A549 (cell line): ENCODE measurements at regions not wholly inside any gene's neighbourhood (a gene's known extent, or its start where the extent isn't known, plus 50 kb on each side); places are given as distances from the start of the nearest gene placed in this dataset.
A peak's percentile ranks its signal among the peaks of the same experiment; 100 is the strongest.

Source experiments
- ATAC-seq, 2 experiments: fragments of 200-7000 bp in 1 of 2; fragments of >200 bp in 1 of 2; cut with Nextera tagmentation in 1 of 2; cut with Tn5 transposase in 1 of 2; 3 replicates each; pipeline versions ENCODE4 v1.8.0 to v1.9.1; 2018 to 2020; ENCODE audit warnings: mild to moderate bottlenecking in 1 of 2, moderate library complexity in 1 of 2
- CTCF ChIA-PET: fragments of 300-600 bp; sonication (Branson Sonifier 250); formaldehyde crosslinking; extraction: SDS; loops from one replicate; lab custom pipeline; 2021; ENCODE audit warnings: antibody characterized with exemption, inconsistent platforms; lab: Yijun Ruan, JAX
- POLR2A ChIA-PET: fragments of 350-600 bp; formaldehyde crosslinking; extraction: SDS; loops from one replicate; lab custom pipeline; 2021; ENCODE audit warnings: antibody characterized with exemption, inconsistent platforms; lab: Yijun Ruan, JAX
- DNase-seq, 2 experiments: peaks; one replicate each; pipeline versions ENCODE4 v3.0.0 to v3.0.0-alpha.2; 2011 to 2016; ENCODE audit warnings: low read depth in 1 of 2, low spot score in 1 of 2
- FAIRE-seq: peaks from 2 replicates; lab custom pipeline; 2011; peaks lifted over from hg19 to GRCh38; lab: Jason Lieb, UNC
- H3K27ac ChIP-seq, 2 experiments: fragments of >200 bp; sonication (Bioruptor Twin); formaldehyde crosslinking; 3 replicates each; pipeline ENCODE4 v1.5.1; 2016 to 2017
- H3K4me1 ChIP-seq: fragments of >200 bp; sonication (Bioruptor Twin); formaldehyde crosslinking; 3 replicates; pipeline ENCODE4 v1.6.1; 2016
- H3K4me2 ChIP-seq: fragments of >200 bp; sonication (Bioruptor Twin); formaldehyde crosslinking; 3 replicates; pipeline ENCODE4 v1.6.1; 2016
- H3K4me3 ChIP-seq: fragments of >200 bp; sonication (Bioruptor Twin); formaldehyde crosslinking; 3 replicates; pipeline ENCODE4 v1.5.1; 2016
- H3K9me3 ChIP-seq: fragments of >200 bp; sonication (Bioruptor Twin); formaldehyde crosslinking; 3 replicates; pipeline ENCODE4 v1.6.1; 2016
- BHLHE40 ChIP-seq: IDR thresholded peaks from 2 replicates; pipeline ENCODE4 v1.6.1; 2012; ENCODE audit warnings: low read depth, low read length, inconsistent platforms
- CBX2 ChIP-seq: fragments of 200-600 bp; sonication (generic); IDR thresholded peaks from 2 replicates; pipeline ENCODE4 v1.6.1; 2016; ENCODE audit warnings: low read depth, mild to moderate bottlenecking, borderline replicate concordance
- CEBPB ChIP-seq, 2 experiments: fragments of >200 bp in 1 of 2; sonication (Bioruptor Twin) in 1 of 2; formaldehyde crosslinking in 1 of 2; IDR thresholded peaks; 2 replicates each; pipeline ENCODE4 v1.6.1; 2012 to 2016
- CHD4 ChIP-seq: fragments of 200-600 bp; sonication (generic); IDR thresholded peaks from 2 replicates; pipeline ENCODE4 v1.6.1; 2016; ENCODE audit warnings: antibody characterized with exemption, mild to moderate bottlenecking, borderline replicate concordance
- ELK1 ChIP-seq: fragments of 150-350 bp; IDR thresholded peaks from 2 replicates; pipeline ENCODE4 v1.6.1; 2014; ENCODE audit warnings: low read depth, mild to moderate bottlenecking, low read length
- EP300 ChIP-seq, 2 experiments: fragments of >200 bp; sonication (Bioruptor Twin); formaldehyde crosslinking; IDR thresholded peaks; 2 replicates in 1 of 2; 3 replicates in 1 of 2; pipeline ENCODE4 v1.6.1; 2016 to 2017
- FOSL2 ChIP-seq, 2 experiments: fragments of 450-650 bp in 1 of 2; fragments of >200 bp in 1 of 2; sonication (Bioruptor Twin) in 1 of 2; formaldehyde crosslinking; IDR thresholded peaks; 2 replicates each; pipeline versions ENCODE4 v1.5.0 to v1.6.1; 2016 to 2020; ENCODE audit warnings: mild to moderate bottlenecking in 1 of 2, moderate library complexity in 1 of 2
- HMGXB4 ChIP-seq: fragments of 250-450 bp; sonication (Bioruptor Pico); IDR thresholded peaks from 2 replicates; pipeline ENCODE4 v1.5.0; 2021; ENCODE audit warnings: mild to moderate bottlenecking, moderate library complexity, borderline replicate concordance
- HOXA7 ChIP-seq: fragments of 250-450 bp; sonication (Bioruptor Pico); IDR thresholded peaks from 2 replicates; pipeline ENCODE4 v1.5.0; 2020; ENCODE audit warnings: mild to moderate bottlenecking, moderate library complexity
- HOXB13 ChIP-seq: fragments of 250-450 bp; sonication (Bioruptor Pico); IDR thresholded peaks from 2 replicates; pipeline ENCODE4 v1.5.0; 2020; ENCODE audit warnings: low read depth, mild to moderate bottlenecking, moderate library complexity
- JUN ChIP-seq, 2 experiments: fragments of >200 bp; sonication (Bioruptor Twin); formaldehyde crosslinking; IDR thresholded peaks; 2 replicates in 1 of 2; 3 replicates in 1 of 2; pipeline ENCODE4 v1.6.1; 2016 to 2017
- JUNB ChIP-seq: fragments of >200 bp; sonication (Bioruptor Twin); formaldehyde crosslinking; IDR thresholded peaks from 2 replicates; pipeline ENCODE4 v1.6.1; 2016
- MAFK ChIP-seq: fragments of 450-650 bp; IDR thresholded peaks from 2 replicates; pipeline ENCODE4 v1.6.1; 2014; ENCODE audit not compliant: partially characterized antibody
- MAZ ChIP-seq: fragments of 150-350 bp; IDR thresholded peaks from 2 replicates; pipeline ENCODE4 v1.6.1; 2014; ENCODE audit warnings: antibody characterized with exemption, low read depth, low read length, borderline replicate concordance
- MYC ChIP-seq: IDR thresholded peaks from 2 replicates; pipeline ENCODE4 v1.6.1; 2012; ENCODE audit warnings: mild to moderate bottlenecking, inconsistent platforms, low read length, improper control_type of control experiment, borderline replicate concordance
- NPAS2 ChIP-seq: fragments of 250-450 bp; sonication (Bioruptor Pico); IDR thresholded peaks from 2 replicates; pipeline ENCODE4 v1.8.0; 2022; ENCODE audit warnings: mild to moderate bottlenecking, moderate library complexity, borderline replicate concordance
- NR3C1 ChIP-seq: fragments of >200 bp; sonication (Bioruptor Twin); formaldehyde crosslinking; IDR thresholded peaks from 3 replicates; pipeline ENCODE4 v1.6.1; 2017
- RAD21 ChIP-seq, 2 experiments: fragments of >200 bp in 1 of 2; sonication (Bioruptor Twin) in 1 of 2; formaldehyde crosslinking in 1 of 2; IDR thresholded peaks in 1 of 2; conservative IDR thresholded peaks in 1 of 2; 2 replicates in 1 of 2; 3 replicates in 1 of 2; pipeline ENCODE4 v1.6.1; 2012 to 2018; ENCODE audit warnings: inconsistent platforms in 1 of 2
- RNF2 ChIP-seq: fragments of 200-600 bp; sonication (generic); IDR thresholded peaks from 2 replicates; pipeline ENCODE4 v1.6.1; 2016; ENCODE audit warnings: low read depth, mild to moderate bottlenecking, antibody characterized with exemption, moderate library complexity, borderline replicate concordance
- SMC3 ChIP-seq: fragments of >200 bp; sonication (Bioruptor Twin); formaldehyde crosslinking; IDR thresholded peaks from 3 replicates; pipeline ENCODE4 v1.6.1; 2018; ENCODE audit warnings: inconsistent platforms
- SREBF2 ChIP-seq: fragments of 450-650 bp; IDR thresholded peaks from 2 replicates; pipeline ENCODE4 v1.6.1; 2014; ENCODE audit warnings: mild to moderate bottlenecking, moderate library complexity
- ZSCAN20 ChIP-seq: fragments of 250-450 bp; sonication (Bioruptor Pico); IDR thresholded peaks from 2 replicates; pipeline ENCODE4 v1.8.0; 2022; ENCODE audit warnings: mild to moderate bottlenecking, moderate library complexity
- WGBS: methylation state at CpG from one replicate; pipeline ENCODE4 v1.1.6; 2017; ENCODE audit errors: missing lambda C conversion rate; 5-methylcytosine and 5-hydroxymethylcytosine counted together
- TF ChIP-seq, protein P1 (sequence below): fragments of 250-450 bp; sonication (Bioruptor Pico); IDR thresholded peaks from 2 replicates; pipeline ENCODE4 v1.5.0; 2020; ENCODE audit warnings: low read depth, mild to moderate bottlenecking, moderate library complexity
- TF ChIP-seq, protein P2 (sequence below): fragments of >200 bp; sonication (Bioruptor Twin); formaldehyde crosslinking; IDR thresholded peaks from 3 replicates; pipeline ENCODE4 v1.6.1; 2016
- TF ChIP-seq, protein P3 (sequence below): fragments of >200 bp; sonication (Bioruptor Twin); formaldehyde crosslinking; IDR thresholded peaks from 3 replicates; pipeline ENCODE4 v1.5.1; 2016
- TF ChIP-seq, protein P4 (sequence below): IDR thresholded peaks from 2 replicates; pipeline ENCODE4 v1.6.1; 2012

- H3K4me1 ChIP-seq: no peaks in the 10 kb centered on the region
- no peaks in the 10 kb centered on the region for H3K9me3 ChIP-seq
- WGBS: 6% methylated on average over 3 of the region's 3 CpGs
- no peak for TF ChIP-seq ZSCAN20 (CRISPR knock-in tag)
- TF ChIP-seq SMC3: no peak
- TF ChIP-seq FOSL2 (IDR thresholded peaks at IDR 0.05): no peak
- no peak for TF ChIP-seq FOSL2 (CRISPR knock-in tag; IDR thresholded peaks at IDR 0.05)
- TF ChIP-seq CBX2: no peak
- TF ChIP-seq JUN (IDR thresholded peaks at IDR 0.05): no peak
- no peak for TF ChIP-seq HOXB13
- no peak for TF ChIP-seq NPAS2 (CRISPR knock-in tag)
- TF ChIP-seq ELK1: no peak
- TF ChIP-seq NR3C1: no peak
- TF ChIP-seq, protein P1, sequence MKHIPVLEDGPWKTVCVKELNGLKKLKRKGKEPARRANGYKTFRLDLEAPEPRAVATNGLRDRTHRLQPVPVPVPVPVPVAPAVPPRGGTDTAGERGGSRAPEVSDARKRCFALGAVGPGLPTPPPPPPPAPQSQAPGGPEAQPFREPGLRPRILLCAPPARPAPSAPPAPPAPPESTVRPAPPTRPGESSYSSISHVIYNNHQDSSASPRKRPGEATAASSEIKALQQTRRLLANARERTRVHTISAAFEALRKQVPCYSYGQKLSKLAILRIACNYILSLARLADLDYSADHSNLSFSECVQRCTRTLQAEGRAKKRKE (CRISPR knock-in tag): no peak
- no peak for TF ChIP-seq JUNB
- TF ChIP-seq HMGXB4 (CRISPR knock-in tag): no peak
- TF ChIP-seq, all 56 proteins: peak for 0
- ATAC-seq (no peak), FAIRE-seq (no peak), DNase-seq (no peak)
- ChIA-PET POLR2A (no interaction called here), CTCF (no interaction called here)
- no peak overlapping the region for H3K4me2 ChIP-seq
- no peak overlapping the region for H3K4me3 ChIP-seq
- no peak overlapping the region for H3K27ac ChIP-seq
Measured at GRCh38 chr4:63786171-63786570, 623.1 kb downstream of the TECRL start.

DNA sequence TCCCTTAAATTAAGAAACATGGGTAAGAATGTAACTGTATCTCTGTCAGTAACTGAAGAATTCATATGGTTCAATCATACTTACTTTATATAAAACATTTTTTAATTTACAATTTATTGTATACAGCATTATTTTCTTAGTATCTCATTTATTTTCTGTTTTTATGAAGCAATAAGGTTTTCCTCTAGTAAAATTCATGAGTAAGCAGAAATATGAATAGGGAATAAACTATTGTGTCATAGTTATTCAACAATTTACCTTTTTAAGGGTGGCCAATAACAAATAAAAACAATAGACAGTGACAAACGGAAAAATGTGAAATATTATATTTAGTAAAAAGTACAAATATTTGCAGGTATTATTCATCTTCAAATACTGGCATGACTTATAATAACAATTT lies 624.4 kb downstream of the TECRL start:
- CTCF ChIA-PET: no interaction called here
- POLR2A ChIA-PET: no interaction called here
- H3K9me3 ChIP-seq: no peaks in the 10 kb centered on the region
- TF ChIP-seq MAFK (peak; percentile 12), RNF2 (no peak), CBX2 (no peak), RAD21 (conservative IDR thresholded peaks at IDR 0.05 in 1 of 2, IDR thresholded peaks at IDR 0.05 in 1 of 2) (no peak)
- 3% methylated on average over 1 of the region's 1 CpG for WGBS
- no peak overlapping the region for H3K4me2 ChIP-seq
- no peak for DNase-seq
- no peak overlapping the region for H3K4me3 ChIP-seq
- H3K4me1 ChIP-seq: no peaks in the 10 kb centered on the region
- no peak for ATAC-seq
- no peak overlapping the region for H3K27ac ChIP-seq
- FAIRE-seq: no peak

DNA sequence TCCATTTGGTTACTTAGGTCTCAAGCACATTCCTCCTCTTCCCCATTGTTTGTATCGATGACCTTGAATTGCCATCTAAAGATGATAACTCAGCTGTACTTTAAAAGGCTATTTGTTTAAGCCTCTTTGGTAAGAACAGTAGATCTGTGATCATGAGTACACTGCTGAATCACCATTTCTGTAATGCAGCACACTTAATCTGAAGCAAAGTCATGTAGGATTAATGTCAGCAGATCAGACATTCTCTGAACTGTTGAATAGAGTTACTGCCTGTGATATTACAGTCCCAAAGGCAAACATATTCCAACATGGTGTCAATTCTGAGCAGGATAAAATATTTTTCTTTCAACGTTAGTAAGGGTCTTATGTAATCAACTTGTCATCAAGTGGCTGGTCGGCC lies 631.6 kb downstream of the TECRL start:
- POLR2A ChIA-PET: no interaction called here

More for the DNA sequence above, 631.6 kb downstream of the TECRL start:
- Histone ChIP-seq H3K27ac (no peak overlapping the region), H3K4me3 (no peak overlapping the region), H3K9me3 (no peaks in the 10 kb centered on the region), H3K4me1 (no peaks in the 10 kb centered on the region), H3K4me2 (no peak overlapping the region)
- TF ChIP-seq HOXA7 (CRISPR knock-in tag) (no peak), CEBPB (IDR thresholded peaks at IDR 0.05) (no peak), RAD21 (conservative IDR thresholded peaks at IDR 0.05 in 1 of 2, IDR thresholded peaks at IDR 0.05 in 1 of 2) (no peak), NPAS2 (CRISPR knock-in tag) (no peak), BHLHE40 (no peak), MYC (no peak), EP300 (IDR thresholded peaks at IDR 0.05) (no peak), CHD4 (no peak), MAZ (no peak), SREBF2 (no peak)
- TF ChIP-seq, protein P2, sequence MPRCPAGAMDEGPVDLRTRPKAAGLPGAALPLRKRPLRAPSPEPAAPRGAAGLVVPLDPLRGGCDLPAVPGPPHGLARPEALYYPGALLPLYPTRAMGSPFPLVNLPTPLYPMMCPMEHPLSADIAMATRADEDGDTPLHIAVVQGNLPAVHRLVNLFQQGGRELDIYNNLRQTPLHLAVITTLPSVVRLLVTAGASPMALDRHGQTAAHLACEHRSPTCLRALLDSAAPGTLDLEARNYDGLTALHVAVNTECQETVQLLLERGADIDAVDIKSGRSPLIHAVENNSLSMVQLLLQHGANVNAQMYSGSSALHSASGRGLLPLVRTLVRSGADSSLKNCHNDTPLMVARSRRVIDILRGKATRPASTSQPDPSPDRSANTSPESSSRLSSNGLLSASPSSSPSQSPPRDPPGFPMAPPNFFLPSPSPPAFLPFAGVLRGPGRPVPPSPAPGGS: no peak
- TF ChIP-seq, protein P3, sequence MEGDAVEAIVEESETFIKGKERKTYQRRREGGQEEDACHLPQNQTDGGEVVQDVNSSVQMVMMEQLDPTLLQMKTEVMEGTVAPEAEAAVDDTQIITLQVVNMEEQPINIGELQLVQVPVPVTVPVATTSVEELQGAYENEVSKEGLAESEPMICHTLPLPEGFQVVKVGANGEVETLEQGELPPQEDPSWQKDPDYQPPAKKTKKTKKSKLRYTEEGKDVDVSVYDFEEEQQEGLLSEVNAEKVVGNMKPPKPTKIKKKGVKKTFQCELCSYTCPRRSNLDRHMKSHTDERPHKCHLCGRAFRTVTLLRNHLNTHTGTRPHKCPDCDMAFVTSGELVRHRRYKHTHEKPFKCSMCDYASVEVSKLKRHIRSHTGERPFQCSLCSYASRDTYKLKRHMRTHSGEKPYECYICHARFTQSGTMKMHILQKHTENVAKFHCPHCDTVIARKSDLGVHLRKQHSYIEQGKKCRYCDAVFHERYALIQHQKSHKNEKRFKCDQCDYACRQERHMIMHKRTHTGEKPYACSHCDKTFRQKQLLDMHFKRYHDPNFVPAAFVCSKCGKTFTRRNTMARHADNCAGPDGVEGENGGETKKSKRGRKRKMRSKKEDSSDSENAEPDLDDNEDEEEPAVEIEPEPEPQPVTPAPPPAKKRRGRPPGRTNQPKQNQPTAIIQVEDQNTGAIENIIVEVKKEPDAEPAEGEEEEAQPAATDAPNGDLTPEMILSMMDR: no peak
- TF ChIP-seq, protein P4, sequence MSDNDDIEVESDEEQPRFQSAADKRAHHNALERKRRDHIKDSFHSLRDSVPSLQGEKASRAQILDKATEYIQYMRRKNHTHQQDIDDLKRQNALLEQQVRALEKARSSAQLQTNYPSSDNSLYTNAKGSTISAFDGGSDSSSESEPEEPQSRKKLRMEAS: no peak
- TF ChIP-seq, protein P1 (CRISPR knock-in tag): no peak
- FAIRE-seq (no peak), DNase-seq (no peak), ATAC-seq (no peak)
- CTCF ChIA-PET: no interaction called here
- 9% methylated on average over 3 of the region's 3 CpGs for WGBS
